Upper lobe of right lung (tissue), 1 donor: ENCODE measurements at regions not wholly inside any gene's neighbourhood (a gene's known extent, or its start where the extent isn't known, plus 50 kb on each side); places are given as distances from the start of the nearest gene placed in this dataset.

Source experiments
- ATAC-seq: fragments of 200-7000 bp; cut with Tn5 transposase; one replicate; pipeline ENCODE4 v1.9.1; 2020; ENCODE audit warnings: mild to moderate bottlenecking, moderate library complexity
- DNase-seq: peaks from one replicate; pipeline ENCODE4 v3.0.0-alpha.2; 2020
- H3K27ac ChIP-seq: fragments of 200-600 bp; one replicate; pipeline ENCODE4 v1.8.0; 2022
- H3K27me3 ChIP-seq: fragments of 200-600 bp; one replicate; pipeline ENCODE4 v1.8.0; 2022; ENCODE audit warnings: mild to moderate bottlenecking
- H3K36me3 ChIP-seq: fragments of 200-600 bp; one replicate; pipeline ENCODE4 v1.8.0; 2022
- H3K4me1 ChIP-seq: fragments of 200-600 bp; one replicate; pipeline ENCODE4 v1.8.0; 2022
- H3K4me3 ChIP-seq: fragments of 200-600 bp; one replicate; pipeline ENCODE4 v1.8.0; 2022; ENCODE audit warnings: mild to moderate bottlenecking
- H3K9me3 ChIP-seq: fragments of 200-600 bp; one replicate; pipeline ENCODE4 v1.8.0; 2022
- intact Hi-C: fragments of 100-400 bp; cut with DNase I; formaldehyde crosslinking; loops from one replicate; pipeline ENCODE4 v1.11.0; 2022
- TF ChIP-seq, protein P1 (sequence below): fragments of 200-600 bp; IDR thresholded peaks from one replicate; pipeline ENCODE4 v1.8.0; 2022; ENCODE audit warnings: antibody characterized with exemption
- donor health status: DM: no; HTN: yes; CAD: no; lungs with severe emphysema.

DNA sequence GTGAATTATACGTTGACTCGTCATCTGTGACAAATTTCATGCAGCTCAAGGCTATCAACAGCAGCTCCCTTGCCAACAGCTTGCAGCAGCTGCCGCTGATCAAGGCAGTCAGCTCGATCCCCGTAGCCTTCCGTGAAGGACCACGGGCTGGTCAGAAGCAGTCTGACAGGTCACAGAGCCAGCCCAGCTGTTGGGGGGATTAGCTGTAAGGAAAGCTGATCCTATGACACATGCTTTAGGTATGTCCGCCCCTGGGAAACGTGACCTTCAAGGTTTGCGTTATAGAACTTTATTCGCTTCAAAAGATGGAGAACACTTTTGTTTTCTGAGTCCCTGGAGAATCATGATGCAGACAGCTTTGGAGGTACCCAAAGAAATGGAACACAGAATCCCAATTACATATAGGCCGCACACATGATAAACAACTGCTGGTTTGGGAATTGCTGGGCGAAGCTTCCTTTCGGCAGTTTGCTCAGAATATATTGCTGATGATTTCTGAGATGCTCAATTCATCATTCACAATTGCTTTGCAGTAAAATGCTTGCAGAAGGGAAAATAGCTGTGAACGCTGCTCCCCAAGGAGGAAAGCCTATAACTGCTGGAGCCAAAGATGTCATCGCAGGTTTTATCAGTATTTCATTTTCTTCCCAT is 62.6 kb upstream of the USP29 start:
- TF ChIP-seq, protein P1, sequence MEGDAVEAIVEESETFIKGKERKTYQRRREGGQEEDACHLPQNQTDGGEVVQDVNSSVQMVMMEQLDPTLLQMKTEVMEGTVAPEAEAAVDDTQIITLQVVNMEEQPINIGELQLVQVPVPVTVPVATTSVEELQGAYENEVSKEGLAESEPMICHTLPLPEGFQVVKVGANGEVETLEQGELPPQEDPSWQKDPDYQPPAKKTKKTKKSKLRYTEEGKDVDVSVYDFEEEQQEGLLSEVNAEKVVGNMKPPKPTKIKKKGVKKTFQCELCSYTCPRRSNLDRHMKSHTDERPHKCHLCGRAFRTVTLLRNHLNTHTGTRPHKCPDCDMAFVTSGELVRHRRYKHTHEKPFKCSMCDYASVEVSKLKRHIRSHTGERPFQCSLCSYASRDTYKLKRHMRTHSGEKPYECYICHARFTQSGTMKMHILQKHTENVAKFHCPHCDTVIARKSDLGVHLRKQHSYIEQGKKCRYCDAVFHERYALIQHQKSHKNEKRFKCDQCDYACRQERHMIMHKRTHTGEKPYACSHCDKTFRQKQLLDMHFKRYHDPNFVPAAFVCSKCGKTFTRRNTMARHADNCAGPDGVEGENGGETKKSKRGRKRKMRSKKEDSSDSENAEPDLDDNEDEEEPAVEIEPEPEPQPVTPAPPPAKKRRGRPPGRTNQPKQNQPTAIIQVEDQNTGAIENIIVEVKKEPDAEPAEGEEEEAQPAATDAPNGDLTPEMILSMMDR: no peak
- Histone ChIP-seq H3K36me3 (no peaks in the 10 kb centered on the region), H3K27ac (no peak overlapping the region), H3K9me3 (peaks cover 2% of the 10 kb centered on the region), H3K27me3 (no peaks in the 10 kb centered on the region), H3K4me1 (no peaks in the 10 kb centered on the region), H3K4me3 (no peak overlapping the region)
- intact Hi-C loops: no loop called here
- no peak for ATAC-seq
- no peak for DNase-seq

DNA sequence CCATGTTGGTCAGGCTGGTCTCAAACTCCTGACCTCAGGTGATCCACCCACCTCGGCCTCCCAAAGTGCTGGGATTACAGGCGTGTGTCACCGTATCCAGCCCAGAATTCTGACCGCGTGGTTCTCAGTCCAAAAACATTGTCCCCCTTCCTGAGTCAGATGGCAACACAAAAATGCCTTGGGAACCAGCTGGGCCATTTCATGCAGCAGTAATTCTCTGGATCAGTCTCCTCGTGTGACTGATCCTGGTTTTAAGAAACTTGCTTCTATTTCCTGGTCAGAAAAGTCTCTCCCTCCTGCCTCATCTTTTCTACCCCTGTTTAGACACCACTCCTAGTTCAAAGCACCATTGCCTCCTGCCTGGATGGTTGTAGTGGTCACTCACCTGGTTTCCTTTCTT is 60.9 kb upstream of the USP29 start:
- Histone ChIP-seq H3K4me3 (no peak overlapping the region), H3K9me3 (no peaks in the 10 kb centered on the region), H3K4me1 (no peaks in the 10 kb centered on the region), H3K27me3 (no peaks in the 10 kb centered on the region), H3K36me3 (no peaks in the 10 kb centered on the region), H3K27ac (no peak overlapping the region)
- intact Hi-C loops: no loop called here
- TF ChIP-seq, protein P1: no peak
- ATAC-seq: no peak
- no peak for DNase-seq

DNA sequence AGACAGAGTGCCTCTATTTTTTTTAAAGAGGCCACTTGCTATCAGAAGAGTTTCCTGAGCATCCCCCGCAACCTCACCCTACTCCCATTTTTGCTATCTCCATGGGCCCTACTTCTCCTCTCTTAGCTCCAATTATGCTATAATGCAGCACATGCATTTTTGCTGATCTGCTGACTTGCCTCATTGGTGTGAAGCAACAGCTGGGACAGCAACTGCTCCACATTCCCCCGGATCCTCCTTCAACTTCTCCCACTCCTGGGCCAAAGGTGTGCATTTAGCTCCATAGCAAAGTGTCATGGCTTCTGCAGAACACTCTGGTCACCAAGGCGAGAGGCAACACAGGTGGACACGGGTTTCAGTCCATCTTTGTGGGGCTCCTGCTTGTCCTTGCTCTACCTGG is 56.7 kb upstream of the USP29 start:
- TF ChIP-seq, protein P1: no peak
- no peaks in the 10 kb centered on the region for H3K9me3 ChIP-seq
- DNase-seq: no peak
- H3K27ac ChIP-seq: no peak overlapping the region
- no peaks in the 10 kb centered on the region for H3K36me3 ChIP-seq
- H3K4me1 ChIP-seq: no peaks in the 10 kb centered on the region
- intact Hi-C loops: no loop called here
- no peak overlapping the region for H3K4me3 ChIP-seq
- ATAC-seq: no peak
- no peaks in the 10 kb centered on the region for H3K27me3 ChIP-seq

DNA sequence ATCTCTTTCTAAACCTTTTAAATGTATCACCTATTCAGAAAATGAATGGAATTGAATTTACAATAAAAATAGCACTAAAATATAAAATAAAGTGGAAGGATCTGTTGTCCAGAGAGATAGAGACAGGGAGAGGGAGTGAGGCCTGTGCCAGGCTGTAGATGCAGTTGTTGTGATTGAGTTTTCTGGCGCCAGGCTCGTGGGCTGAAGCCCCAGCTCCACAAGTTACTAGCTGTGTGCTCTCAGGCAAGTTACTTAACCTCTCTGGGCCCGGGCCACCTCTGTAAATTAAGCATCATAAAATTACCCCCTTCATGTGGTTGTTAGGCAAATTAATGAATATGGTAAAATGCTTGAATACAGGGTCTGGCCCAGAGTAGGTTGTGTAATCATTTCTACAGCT is 52.3 kb upstream of the USP29 start:
- H3K27me3 ChIP-seq: no peaks in the 10 kb centered on the region
- ATAC-seq: no peak
- H3K4me1 ChIP-seq: no peaks in the 10 kb centered on the region
- H3K4me3 ChIP-seq: no peak overlapping the region
- no peak for DNase-seq
- H3K27ac ChIP-seq: no peak overlapping the region
- intact Hi-C loops: no loop called here
- no peaks in the 10 kb centered on the region for H3K36me3 ChIP-seq
- H3K9me3 ChIP-seq: no peaks in the 10 kb centered on the region
- TF ChIP-seq, protein P1: no peak

DNA sequence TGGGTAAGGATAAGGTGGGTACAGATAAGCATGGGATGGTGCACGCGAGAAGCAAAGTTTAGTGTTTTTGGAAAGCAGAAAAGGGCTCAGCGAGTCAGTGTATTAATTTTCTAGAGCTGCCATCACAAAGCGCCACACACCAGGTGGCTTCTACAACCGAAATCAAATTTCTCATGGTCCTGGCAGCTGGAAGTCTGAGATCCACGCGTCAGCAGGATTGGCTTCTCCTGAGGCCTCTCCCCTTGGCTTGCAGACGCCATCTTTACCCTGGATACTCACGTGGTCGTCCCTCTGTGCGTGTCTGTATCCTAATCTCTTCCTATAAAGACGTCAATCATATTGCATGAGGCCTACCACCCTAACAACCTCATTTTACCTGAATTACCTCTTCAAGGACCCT is 51.5 kb upstream of the USP29 start:
- TF ChIP-seq, protein P1: no peak
- H3K4me1 ChIP-seq: no peaks in the 10 kb centered on the region
- DNase-seq (no peak), ATAC-seq (no peak)
- no peak overlapping the region for H3K4me3 ChIP-seq
- no peaks in the 10 kb centered on the region for H3K27me3 ChIP-seq
- H3K27ac ChIP-seq: no peak overlapping the region
- intact Hi-C loops: no loop called here
- H3K36me3 ChIP-seq: no peaks in the 10 kb centered on the region
- H3K9me3 ChIP-seq: no peaks in the 10 kb centered on the region
